ENCODE measurements at regions not wholly inside any gene's neighbourhood (a gene's known extent, or its start where the extent isn't known, plus 50 kb on each side); places are given as distances from the start of the nearest gene placed in this dataset.

GRCh38 chr2:47999512-47999911 lies 93.2 kb upstream of the FBXO11 start:
- TF ChIP-seq TCF12 (IDR thresholded peaks at IDR 0.05; ENCODE audit: low read depth) (no peak), EP300 (IDR thresholded peaks at IDR 0.05; ENCODE audit: borderline replicate concordance) (no peak), CREB1 (IDR thresholded peaks at IDR 0.05; ENCODE audit: low read depth) (no peak), FOXM1 (IDR thresholded peaks at IDR 0.05; ENCODE audit: borderline replicate concordance, low read depth) (no peak), MAX (IDR thresholded peaks at IDR 0.05) (no peak), EGR1 (IDR thresholded peaks at IDR 0.05) (no peak), RAD21 (IDR thresholded peaks at IDR 0.05; ENCODE audit: low read depth) (no peak), TAF1 (IDR thresholded peaks at IDR 0.05; ENCODE audit: low read depth) (no peak), YY1 (IDR thresholded peaks at IDR 0.05; ENCODE audit: low read depth) (no peak), CEBPB (IDR thresholded peaks at IDR 0.05) (no peak), REST (IDR thresholded peaks at IDR 0.05; ENCODE audit: low read depth) (no peak), TEAD4 (IDR thresholded peaks at IDR 0.05) (no peak)
